Activated T-cell treated with anti-CD3 and anti-CD28 coated beads, Interleukin-2, amount 50 U/mL, for 48 hours (primary cell): ENCODE measurements at regions not wholly inside any gene's neighbourhood (a gene's known extent, or its start where the extent isn't known, plus 50 kb on each side); places are given as distances from the start of the nearest gene placed in this dataset.

Source experiments
- DNase-seq, 2 experiments: peaks; one replicate each; pipeline ENCODE4 v3.0.0-alpha.2; 2020

DNA sequence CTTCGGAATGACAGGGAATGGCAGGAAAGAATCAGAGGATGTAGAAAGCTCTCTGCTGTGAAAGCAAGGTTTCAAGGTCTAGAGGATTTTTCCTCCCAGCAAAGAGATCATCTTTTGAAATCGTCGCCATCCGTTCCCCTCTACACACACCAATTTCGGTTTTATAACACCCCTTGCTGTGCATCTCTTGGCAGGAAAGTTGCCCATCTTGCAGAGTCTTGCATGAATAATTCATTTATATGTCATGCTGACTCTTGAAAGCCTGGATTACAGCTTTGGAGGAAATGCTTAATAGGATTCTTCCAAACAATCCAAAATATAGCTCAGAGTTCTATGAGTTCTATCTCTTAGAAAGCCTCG, 262.7 kb downstream of the CHL1 start:
- no peak for DNase-seq

DNA sequence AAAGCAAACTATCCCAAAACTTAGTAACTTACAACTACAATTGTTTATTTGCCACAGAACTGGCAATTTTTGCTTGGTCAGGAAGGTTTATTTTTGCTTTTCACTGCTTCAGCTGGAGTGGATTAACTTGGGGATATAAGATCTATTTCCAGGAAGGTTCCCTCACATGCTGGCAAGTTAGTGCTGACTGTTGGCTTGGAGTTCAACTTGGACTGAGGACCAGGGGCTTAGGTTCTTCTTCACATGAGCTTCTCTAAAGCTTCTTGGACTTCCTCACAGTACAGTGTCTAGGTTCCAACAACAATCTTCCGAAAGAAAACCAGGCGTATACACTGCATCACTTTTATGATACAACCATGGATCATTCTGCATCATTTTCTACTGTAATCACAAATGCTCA, 264.4 kb downstream of the CHL1 start:
- DNase-seq, result no peak

DNA sequence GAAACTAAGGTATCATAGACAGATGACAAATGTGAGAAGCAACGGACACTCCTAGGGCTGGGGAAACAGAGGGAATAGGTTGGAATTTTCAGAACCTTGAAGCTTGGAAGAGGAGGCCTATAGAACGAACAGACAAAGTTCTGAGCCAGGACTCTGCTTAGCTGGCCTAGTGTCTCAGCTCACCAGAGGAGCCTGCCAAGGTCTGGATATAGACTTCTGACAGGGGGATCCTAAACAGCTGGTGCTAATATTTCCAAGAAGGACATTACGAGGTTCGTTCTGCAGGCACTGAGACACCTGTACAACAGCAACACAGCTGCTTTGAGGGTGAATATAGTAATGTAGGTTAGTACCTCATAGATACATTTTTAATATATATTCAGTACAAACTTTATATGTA, 266.3 kb downstream of the CHL1 start:
- no peak for DNase-seq

DNA sequence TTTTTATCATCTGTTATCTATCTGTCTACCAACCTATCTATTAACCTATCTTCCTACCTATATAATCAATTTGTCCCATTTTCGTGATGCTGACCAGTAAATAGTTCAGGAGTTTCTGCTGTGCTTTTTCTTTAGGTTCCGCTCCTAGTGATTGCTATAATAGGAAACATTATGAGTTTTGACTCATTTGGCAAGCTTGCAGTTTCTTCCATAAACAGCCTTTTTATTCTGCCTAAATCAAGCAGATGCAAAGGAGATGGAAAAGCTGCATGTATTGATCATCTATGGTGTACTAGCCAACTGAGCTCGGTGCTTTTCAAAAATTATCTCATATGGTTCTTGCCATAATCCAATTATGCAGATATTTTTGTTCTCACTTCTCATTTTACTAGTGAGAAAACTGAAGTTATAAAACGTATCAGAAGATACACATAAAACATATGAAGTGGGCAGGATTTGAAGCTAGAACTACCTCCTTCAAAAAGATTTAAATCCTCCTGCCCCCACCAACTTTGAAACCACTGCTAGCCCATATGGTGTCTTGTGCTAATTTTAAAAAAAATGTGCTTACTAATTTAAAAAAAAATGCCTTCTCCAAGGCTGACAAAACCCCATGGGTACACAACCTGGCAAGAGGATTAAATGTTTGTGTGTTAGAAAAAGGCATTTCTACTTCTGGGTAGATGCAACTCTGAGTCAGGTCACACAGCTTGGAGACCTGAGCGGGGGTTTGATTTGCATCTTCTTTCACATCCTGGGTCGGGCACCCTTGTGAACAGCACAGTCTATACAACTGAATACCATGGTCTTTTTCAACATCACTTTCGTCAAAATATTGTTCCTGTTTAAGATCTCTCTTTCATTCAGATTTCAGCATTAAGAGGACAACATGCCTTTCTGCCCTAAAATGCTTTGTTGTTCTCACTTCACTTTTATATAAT, 267.0 kb downstream of the CHL1 start:
- DNase-seq, result no peak

DNA sequence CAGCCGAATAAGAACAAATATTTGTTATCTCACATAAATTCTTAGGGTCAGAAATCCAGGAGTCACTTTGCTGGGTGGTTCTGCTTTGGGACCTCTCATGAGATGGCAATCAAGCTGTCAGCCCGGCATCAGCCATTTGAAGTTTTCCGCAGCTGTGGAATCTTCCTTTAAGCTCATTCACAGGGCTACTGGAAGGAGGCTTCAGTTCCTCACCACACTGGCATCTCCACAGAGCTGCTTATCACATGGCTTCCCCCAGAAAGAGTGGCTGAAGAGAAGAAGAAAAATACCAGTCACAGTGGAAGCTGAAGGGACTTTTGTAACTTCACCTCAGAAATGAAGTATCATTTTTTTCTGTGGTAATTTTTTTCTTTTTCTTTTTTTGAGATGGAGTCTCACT, 267.7 kb downstream of the CHL1 start:
- no peak for DNase-seq

DNA sequence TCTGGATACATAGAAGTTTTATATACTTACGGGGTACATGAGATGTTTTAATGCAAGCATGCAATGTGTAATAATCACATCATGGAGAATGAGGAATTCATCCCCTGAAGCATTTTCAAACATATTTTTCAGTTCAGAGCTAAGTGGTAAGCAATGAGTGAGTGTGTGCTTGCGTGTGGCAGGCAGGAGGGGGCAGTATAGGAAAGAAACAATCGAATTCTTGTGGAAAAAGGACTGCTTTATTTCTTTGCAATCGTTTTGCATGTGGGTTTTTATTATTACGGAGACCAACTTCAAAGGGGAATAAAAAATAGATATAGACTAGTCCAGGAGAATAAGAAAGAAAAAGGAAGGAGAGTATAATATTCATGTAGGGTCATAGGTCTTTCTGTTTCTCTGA, 271.6 kb downstream of the CHL1 start:
- no peak for DNase-seq

DNA sequence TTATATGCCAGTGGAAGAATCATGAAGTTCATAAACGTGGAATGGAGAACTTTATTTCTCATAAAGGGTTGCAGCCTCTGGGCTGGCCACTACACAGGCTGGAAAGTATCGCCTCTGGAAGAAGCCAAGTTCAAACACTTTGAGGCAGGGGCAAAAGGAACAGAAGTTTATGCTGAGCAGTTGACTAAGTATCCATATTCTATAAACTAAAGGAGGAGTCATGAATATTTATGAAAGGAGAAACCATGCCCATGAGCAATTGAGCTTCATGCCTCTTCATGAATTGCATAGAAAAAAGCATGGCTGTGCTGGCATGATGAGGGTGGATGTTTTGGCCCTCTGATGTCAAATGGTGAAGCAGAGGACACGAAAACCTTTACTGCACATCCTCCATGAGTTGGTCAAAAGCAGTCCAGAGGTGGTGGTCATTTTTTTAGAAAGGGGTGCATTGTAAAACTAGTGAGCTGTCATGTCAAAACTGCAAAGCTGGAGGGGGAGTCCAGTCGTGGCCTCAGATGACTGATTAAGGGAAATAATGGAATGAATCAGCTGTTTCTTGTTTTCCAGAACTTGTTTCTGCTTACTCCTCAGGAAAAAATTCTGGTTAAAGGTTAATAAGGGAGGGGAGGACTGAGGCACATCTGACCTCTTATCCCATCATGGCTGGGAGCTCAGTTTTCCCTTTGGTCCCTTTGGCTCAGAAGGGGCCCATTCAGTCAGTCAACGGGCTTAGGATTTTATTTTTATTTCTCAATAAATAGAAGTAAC, 276.7 kb downstream of the CHL1 start:
- DNase-seq, result no peak

DNA sequence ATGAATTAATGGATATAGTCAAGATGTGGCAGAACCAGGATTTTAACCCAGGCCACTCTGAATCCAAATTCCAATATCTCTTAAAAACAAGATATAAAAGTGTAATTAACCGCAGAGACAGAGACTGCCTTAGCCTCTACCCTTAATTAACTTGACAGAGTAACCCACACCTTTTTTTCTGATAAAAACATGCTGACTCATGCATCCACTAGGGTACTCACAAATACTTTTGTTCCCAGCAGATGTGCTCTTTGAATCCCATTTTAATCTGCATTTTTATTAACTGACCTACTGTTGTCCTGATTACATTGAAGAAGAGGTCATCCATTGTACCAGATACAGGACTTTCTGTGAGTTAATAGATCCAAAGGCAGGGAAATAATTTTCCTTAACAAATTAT, 278.3 kb downstream of the CHL1 start:
- DNase-seq, result no peak

DNA sequence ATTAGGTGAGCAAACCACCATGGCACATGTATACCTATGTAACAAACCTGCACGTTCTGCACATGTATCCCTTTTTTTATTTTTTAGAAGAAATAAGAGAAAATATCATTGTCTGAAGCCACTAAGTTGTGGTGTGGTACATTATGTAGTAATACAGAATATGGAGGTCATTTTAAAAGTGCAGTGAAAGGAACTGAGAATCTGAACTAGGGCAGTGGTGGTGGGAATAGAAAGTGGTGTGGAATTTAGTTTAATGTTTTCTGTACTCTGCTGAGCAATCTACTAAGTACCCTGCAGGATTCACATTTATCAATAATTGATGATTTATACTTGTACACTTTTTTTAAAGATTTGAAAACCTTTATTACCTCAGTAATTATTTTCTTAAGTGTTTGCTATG, 283.5 kb downstream of the CHL1 start:
- no peak for DNase-seq

DNA sequence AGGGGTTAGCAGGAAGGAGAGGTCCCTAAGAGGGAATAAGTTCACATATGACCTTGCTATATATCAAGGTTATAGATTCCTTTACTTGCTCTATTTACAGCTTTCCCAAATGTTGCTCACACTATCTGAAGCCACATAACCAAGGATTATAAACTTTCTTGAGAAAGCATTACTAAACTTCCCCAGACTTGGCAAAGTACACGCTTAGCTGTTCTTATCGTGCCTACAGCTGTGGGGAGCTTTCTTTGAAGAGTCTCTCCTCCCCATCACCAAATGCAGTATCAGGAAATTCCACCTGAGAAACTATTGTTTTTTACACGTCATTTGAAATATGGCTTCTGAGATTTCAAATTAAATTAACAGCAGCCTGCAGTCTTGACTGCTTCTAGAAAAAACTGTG, 284.5 kb downstream of the CHL1 start:
- DNase-seq, result no peak

DNA sequence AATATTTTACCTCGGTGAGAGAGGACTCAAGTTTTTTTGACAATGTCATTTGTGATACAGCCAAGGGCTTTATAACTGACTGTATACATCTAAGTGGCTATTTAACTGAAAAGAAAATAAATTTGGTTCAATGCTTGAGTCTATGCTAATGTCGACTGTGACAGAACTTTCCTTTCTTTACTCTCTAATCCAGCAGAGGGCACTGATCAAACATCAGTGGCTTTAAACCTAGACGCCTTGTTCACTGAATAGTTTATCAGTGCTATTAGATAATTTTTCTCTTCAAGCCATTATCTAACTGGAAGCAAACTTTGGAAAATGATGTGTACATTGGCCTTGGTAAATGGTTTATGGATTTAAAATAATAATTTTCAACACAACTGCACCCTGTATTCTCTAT, 285.1 kb downstream of the CHL1 start:
- no peak for DNase-seq

DNA sequence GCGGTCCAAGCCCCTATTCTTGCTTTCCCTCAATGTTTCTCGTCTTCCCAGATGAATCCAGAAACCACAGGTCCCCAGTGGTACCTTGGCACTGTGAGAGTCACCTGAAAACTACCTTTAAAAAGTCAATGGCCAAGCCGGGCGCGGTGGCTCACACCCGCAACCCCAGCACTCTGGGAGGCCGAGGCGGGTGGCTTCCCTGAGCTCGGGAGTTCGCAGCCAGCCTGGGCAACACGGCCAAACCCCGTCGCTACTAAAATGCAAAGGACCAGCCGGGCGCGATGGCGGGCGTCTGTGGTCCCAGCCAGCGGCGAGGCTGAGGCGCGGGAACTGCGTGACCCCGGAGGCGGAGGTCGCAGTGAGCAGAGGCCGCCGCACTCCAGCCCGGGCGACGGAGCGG, 285.9 kb downstream of the CHL1 start:
- DNase-seq, result no peak

DNA sequence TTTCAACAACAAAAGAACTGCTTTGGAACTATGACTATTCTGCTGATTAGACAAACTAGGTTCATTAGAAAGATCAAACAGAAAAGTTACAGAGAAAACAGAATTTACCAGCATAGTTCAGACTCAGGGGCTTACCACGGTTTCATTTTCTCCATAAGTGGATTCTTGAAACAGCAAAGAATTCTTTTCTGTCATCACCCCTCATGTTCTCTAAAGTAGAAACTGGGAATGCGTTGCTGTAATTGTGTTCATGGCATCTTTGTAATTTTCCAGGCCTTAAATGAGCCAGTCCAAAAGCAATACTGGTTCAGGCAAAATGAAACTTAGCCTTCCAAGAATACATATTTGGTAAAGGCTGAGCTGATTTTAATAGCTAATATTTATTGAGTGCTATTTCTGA, 287.8 kb downstream of the CHL1 start:
- DNase-seq, result no peak

DNA sequence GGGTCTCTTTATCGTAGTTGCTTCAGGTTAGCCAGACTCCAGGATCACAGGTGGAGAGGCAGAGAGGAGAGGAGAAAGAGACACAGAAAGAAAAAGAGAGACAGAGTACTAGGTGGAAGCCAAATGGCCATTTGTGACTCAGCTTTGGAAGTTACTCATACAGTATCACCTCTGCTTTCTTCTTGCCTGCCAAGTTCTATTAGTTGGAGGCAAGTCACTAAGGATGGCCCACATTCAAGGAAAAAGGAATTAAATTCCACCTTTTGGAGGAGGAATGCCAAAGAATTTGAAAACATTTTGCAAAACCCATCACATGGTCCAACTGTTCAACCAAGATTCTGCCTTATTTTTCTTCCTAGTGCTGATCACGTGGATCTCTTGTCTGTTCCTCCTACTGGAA, 291.1 kb downstream of the CHL1 start:
- DNase-seq, result no peak

DNA sequence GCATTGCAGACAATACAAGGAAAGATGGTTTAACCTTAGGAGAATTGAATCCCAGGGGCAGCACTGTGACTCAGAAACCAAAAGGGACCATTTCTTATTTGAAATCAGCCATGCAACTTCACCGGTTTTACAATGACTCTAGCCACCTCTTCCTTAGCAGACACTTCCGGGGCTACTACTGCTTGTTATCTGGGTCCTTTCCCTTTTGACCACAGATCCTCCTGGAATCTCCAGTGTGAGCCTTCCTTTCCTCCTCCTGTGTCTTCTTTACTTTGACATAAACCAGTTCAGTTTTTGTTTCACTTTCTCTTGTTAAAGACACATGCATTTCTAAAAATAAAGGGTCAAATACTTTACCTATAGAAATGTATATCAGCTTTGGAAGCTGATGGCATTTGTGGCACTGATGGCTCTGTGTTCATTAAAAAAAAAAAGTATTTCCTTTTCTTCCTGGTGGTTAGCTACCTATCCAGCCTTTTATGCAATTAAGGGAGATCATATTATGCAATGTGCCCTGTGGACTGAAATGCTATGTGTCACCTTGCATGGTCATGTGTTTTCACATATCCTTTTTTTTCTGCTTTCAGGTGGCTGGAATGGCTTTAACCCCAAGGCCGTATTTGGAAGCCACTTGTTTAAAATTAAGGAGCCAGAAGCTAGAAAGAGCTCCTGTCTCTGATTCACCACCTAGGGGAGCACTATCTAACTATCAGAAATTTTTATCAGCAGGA, 296.2 kb downstream of the CHL1 start:
- no peak for DNase-seq

DNA sequence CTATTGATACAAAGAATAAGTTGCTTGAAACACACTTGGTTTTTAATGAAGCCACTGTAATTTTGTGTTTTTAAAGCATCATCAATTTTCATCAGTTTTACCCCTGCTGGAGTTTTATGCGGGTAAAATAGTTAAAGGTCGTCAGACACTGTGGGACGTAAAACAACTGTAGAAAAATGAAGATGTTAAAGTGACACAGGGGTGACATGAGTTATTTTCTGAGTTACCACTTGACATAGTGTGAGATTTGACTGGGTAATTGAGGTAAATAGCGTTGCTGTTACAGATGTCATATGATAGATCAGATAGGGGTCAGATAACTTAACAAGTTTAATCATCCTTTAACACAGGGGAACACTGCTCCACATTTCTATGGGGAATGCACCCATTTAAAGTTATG, 297.6 kb downstream of the CHL1 start:
- DNase-seq, result no peak

DNA sequence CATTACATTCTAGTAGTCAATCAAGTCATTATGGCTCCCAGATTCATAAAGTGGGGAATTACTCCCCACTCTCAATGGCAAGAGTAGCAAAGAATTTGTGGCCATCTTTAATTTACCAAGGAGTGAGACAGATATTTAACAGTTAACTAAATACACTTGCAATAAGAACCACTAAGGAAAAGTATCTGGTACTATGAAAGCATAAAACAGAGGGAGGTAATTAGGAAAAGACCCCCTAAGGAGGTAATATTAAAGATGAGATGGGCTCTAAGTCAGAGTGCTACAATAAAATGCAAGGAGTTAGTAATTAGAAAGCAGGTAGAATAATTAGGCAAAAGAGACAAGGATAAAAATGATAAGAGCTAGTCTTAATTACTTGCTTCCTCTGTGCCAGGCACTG, 301.9 kb downstream of the CHL1 start:
- no peak for DNase-seq

DNA sequence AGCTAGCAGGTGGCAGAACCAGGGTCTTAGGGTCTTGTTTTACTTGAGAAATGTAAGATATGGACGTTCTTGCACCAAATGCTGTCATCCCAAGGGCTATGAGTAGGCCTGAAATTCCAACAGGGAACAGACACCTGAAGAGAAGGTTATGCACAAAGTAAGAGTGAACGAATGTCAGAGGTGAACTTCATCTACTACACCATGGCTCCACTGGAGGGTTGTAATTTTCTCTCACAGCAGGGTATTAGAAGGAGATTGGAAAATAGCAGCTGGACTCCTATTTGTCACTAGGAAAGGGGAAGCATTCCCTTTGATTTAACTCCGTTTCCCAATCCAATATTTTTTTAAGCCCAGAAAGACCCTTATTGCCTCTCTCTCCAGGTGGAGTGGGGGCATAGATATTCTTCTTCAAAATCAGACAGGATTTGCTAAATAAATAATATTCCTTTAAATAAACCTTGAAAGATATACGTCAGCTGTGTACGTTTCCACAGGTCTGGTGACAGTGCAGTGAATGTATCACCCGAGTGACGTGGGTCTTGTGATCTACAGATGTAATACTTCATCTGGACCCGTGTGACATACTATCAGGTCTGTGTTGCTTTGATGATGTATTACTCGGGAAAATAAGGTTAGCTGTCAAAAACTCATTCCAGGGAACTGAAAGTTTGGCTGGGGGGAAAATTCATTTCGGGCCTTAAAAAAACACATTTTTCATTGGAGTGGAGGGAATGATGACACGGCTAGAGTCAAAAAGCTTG, 302.6 kb downstream of the CHL1 start:
- no peak for DNase-seq

DNA sequence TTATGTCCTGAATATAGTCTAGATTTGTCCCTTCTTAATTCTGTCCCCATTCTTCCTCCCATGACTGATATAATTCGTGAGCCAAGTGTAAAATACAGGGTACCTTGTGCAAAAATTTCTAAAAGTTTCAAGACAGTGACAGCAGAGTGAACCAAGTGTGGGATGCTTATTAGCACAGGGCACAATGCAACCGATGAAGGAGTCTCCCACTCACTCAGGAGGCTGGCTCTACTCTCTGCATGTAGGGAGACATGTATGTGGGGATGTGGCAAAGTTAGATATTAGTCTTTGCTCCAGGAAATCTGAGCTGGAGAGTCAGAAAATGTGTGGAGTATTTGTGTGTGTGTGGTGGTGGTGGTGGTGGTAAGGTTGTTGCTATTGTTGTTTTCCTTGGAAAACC, 305.9 kb downstream of the CHL1 start:
- no peak for DNase-seq

DNA sequence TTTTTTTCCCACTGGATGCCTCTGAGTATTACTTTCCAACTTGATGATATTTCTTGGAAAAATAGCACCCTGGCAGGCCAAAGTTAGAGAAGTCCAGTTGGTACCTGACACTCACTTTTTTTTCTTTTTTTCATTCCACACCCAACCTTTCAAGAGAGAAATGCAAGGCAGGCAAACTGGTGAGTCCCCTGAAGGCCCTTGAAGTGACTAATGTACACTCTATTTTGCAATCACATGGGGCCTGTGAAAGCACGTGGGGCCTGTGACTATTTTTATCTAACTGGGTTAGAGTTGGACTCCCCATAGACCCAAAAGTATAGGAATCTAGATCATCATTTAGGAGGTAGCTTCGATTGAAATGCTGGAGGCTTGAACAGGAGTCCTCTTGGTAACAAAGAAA, 316.7 kb downstream of the CHL1 start:
- DNase-seq, result no peak

DNA sequence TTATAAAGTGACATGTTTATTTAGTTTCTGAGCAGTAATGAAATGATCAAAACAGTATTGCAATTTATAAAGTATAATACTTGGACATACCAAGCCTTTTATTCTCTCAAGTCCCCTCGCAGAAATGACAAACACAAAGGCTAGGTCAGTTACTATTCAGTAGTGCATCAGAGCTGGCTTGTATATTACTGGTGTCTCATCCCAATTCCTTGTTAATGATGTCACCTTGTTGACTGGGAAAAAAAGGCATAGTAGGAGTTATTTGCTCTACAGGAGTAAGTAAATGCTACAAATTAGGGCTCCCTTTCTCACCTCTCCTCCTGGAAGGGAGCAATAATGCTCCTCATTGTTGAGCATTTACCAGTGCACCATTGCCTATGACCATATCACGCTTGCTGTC, 317.6 kb downstream of the CHL1 start:
- no peak for DNase-seq

DNA sequence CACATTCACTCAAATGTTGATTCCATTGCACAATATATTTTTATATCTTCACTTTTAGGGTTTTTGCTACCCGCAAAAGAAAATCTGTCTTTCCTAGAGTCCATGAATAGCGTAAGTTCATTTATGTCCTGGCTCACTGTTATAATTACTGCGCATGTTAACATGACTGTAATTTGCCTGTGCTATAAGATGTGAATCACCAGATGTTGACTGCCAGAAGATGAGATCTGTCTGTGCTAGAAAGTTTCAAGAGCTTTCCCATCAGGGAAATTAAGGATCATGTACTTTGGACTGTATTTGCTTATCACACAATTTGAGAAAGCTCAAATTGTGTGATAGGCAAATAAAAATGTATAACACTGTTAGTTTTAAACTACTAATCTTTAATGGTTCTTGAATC, 322.5 kb downstream of the CHL1 start:
- no peak for DNase-seq

DNA sequence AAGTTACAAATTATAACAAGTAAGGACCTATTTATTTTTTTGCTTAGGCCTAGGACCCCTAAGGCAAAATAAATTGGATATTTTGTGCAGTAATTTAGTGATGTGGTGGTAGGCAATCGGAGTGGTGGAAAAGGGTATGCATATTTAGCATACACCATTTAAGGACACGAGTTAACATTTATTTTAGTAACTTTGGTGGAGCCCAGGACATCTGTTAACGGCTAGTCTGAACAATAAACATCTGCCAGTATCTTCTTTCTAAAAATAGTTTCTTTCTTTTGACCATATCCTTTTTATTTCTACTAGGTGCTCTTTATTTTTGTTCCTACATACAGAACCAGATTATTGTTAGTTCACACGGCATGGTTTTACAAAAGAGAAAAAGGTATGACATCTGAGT, 326.3 kb downstream of the CHL1 start:
- DNase-seq, result no peak
